ENCODE measurements at regions not wholly inside any gene's neighbourhood (a gene's known extent, or its start where the extent isn't known, plus 50 kb on each side); places are given as distances from the start of the nearest gene placed in this dataset.

DNA sequence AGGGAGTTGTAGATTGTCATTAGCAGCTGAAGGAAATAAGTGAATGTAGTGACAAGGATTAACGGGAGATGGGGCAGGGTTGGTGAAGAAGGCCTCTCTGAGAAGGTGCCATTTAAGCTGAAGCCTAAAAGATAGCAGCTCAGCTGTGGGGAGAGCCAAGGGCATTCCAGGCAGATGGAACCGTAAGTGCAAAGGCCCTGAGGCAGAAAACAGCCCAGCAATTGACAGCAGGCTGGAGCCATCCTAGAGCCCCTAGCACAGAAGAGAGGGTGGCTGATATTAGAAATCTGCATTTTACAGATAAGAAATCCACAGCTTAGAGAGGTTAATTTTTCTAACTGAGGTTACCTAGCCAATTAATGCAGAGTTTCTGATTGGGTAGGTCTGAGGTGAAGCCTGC, 374.5 kb upstream of the PROK2 start:
- no peaks in the 10 kb centered on the region for H3K36me3 ChIP-seq (ENCODE audit: control insufficient read depth in 2 of 2, extremely low read depth in 1 of 2, insufficient read depth in 2 of 2, low read length in 2 of 2)
- H3K27ac ChIP-seq (ENCODE audit: insufficient read depth, low read depth, low read length) = no peak overlapping the region
- no peak overlapping the region for H2AFZ ChIP-seq (ENCODE audit: low read depth, low read length)
- FAIRE-seq (no peak), DNase-seq (ENCODE audit: low read depth, low spot score) (no peak)
- no peaks in the 10 kb centered on the region for H4K20me1 ChIP-seq (replicated peaks; ENCODE audit: control insufficient read depth, extremely low read depth, insufficient read depth, low read length)
- H3K4me1 ChIP-seq (ENCODE audit: control insufficient read depth, extremely low read depth, insufficient read depth, low read length) = no peaks in the 10 kb centered on the region
- no peaks in the 10 kb centered on the region for H3K9me1 ChIP-seq (replicated peaks; ENCODE audit: control insufficient read depth, extremely low read depth, insufficient read depth, low read length)
- H3K27me3 ChIP-seq (ENCODE audit: control insufficient read depth in 2 of 2, insufficient read depth in 2 of 2, low read length in 2 of 2) = peaks cover 0 to 2% of the 10 kb centered on the region in 2 experiments
- ChIA-PET POLR2A (no interaction called here), CTCF (no interaction called here)
- H3K4me3 ChIP-seq (replicated peaks in 1 of 3; ENCODE audit: insufficient read depth in 1 of 3, low read depth in 1 of 3, low read length in 3 of 3) = no peak overlapping the region
- no TSS peak for BruUV-seq (replicated peaks)
- no peak overlapping the region for H3K9ac ChIP-seq (replicated peaks; ENCODE audit: extremely low read depth, insufficient read depth, low read length)
- intact Hi-C loops (cut with micrococcal nuclease) (no loop called here), dilution Hi-C loops (cut with MboI; ENCODE audit: extremely low pct_ligation_motif_present, low sequenced_read_pairs) (no loop called here)
- no peak overlapping the region for H3K4me2 ChIP-seq (ENCODE audit: insufficient read depth, low read length)
- no peaks in the 10 kb centered on the region for H3K79me2 ChIP-seq (ENCODE audit: control insufficient read depth, insufficient read depth, low read length)
- no peaks in the 10 kb centered on the region for H3K9me3 ChIP-seq (replicated peaks; ENCODE audit: control insufficient read depth, insufficient read depth, low read length)
- TF ChIP-seq CTCF (IDR thresholded peaks at IDR 0.05; ENCODE audit: extremely low read depth in 1 of 2, insufficient read depth in 1 of 2, low read depth in 1 of 2, low read length in 2 of 2) = no peak
- TF ChIP-seq, protein P1, sequence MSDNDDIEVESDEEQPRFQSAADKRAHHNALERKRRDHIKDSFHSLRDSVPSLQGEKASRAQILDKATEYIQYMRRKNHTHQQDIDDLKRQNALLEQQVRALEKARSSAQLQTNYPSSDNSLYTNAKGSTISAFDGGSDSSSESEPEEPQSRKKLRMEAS (IDR thresholded peaks at IDR 0.05; ENCODE audit: insufficient read depth, insufficient read length) = no peak
- TF ChIP-seq MYC (IDR thresholded peaks at IDR 0.05; ENCODE audit: low read depth, low read length) = no peak
- TF ChIP-seq EZH2 (IDR thresholded peaks at IDR 0.05; ENCODE audit: borderline replicate concordance, low read depth, low read length, severe bottlenecking) = no peak
- no peak for TF ChIP-seq GATA2 (IDR thresholded peaks at IDR 0.05; ENCODE audit: insufficient read depth, insufficient read length, low read depth, low read length)
- TF ChIP-seq JUN (IDR thresholded peaks at IDR 0.05; ENCODE audit: borderline replicate concordance, insufficient read depth, insufficient read length, low read depth) = no peak
- no peak for TF ChIP-seq POLR2AphosphoS5 (IDR thresholded peaks at IDR 0.05; ENCODE audit: insufficient read depth, low read depth, low read length)
- no peak for TF ChIP-seq FOS (IDR thresholded peaks at IDR 0.05; ENCODE audit: borderline replicate concordance, insufficient read depth, low read length)

All from endothelial cell of umbilical vein (primary cell).